ENCODE measurements at regions not wholly inside any gene's neighbourhood (a gene's known extent, or its start where the extent isn't known, plus 50 kb on each side); places are given as distances from the start of the nearest gene placed in this dataset.

GRCh38 chr3:87175732-87176131 lies 51.4 kb upstream of the CHMP2B start:
- DNase-seq (ENCODE audit: low spot score) = no peak

GRCh38 chr3:87173776-87174175 lies 53.3 kb upstream of the CHMP2B start:
- DNase-seq (ENCODE audit: low spot score) = no peak

- no peak for DNase-seq (ENCODE audit: low spot score)
Observed at GRCh38 chr3:87173071-87173470, 54.0 kb upstream of the CHMP2B start.

GRCh38 chr3:87167628-87168456 lies 59.3 kb upstream of the CHMP2B start:
- DNase-seq (ENCODE audit: low spot score) = no peak

GRCh38 chr3:87164245-87164644 lies 62.9 kb upstream of the CHMP2B start:
- DNase-seq (ENCODE audit: low spot score) = no peak

- DNase-seq (ENCODE audit: low spot score) = no peak
Observed at GRCh38 chr3:87161851-87162250, 65.3 kb upstream of the CHMP2B start.

GRCh38 chr3:87161417-87161816 lies 65.7 kb upstream of the CHMP2B start:
- no peak for DNase-seq (ENCODE audit: low spot score)

- no peak for DNase-seq (ENCODE audit: low spot score)
Observed at GRCh38 chr3:87161013-87161412, 66.1 kb upstream of the CHMP2B start.

- DNase-seq (ENCODE audit: low spot score) = no peak
Observed at GRCh38 chr3:87158823-87159222, 68.3 kb upstream of the CHMP2B start.

- no peak for DNase-seq (ENCODE audit: low spot score)
Observed at GRCh38 chr3:87148020-87148419, 79.1 kb upstream of the CHMP2B start.

GRCh38 chr3:87147562-87147961 lies 79.5 kb upstream of the CHMP2B start:
- no peak for DNase-seq (ENCODE audit: low spot score)

- DNase-seq (ENCODE audit: low spot score) = peak; percentile 1
Observed at GRCh38 chr3:87145553-87145952, 81.6 kb upstream of the CHMP2B start.

GRCh38 chr3:87136066-87136596 lies 91.0 kb upstream of the CHMP2B start:
- no peak for DNase-seq (ENCODE audit: low spot score)

GRCh38 chr3:87135412-87135811 lies 91.7 kb upstream of the CHMP2B start:
- DNase-seq (ENCODE audit: low spot score) = no peak

- no peak for DNase-seq (ENCODE audit: low spot score)
Observed at GRCh38 chr3:87132801-87133200, 94.3 kb upstream of the CHMP2B start.

- no peak for DNase-seq (ENCODE audit: low spot score)
Observed at GRCh38 chr3:87128006-87128405, 99.1 kb upstream of the CHMP2B start.

- DNase-seq (ENCODE audit: low spot score) = no peak
Observed at GRCh38 chr3:87127281-87127680, 99.8 kb upstream of the CHMP2B start.

- no peak for DNase-seq (ENCODE audit: low spot score)
Observed at GRCh38 chr3:87126321-87126720, 100.8 kb upstream of the CHMP2B start.

GRCh38 chr3:87125116-87125515 lies 102.0 kb upstream of the CHMP2B start:
- no peak for DNase-seq (ENCODE audit: low spot score)

- DNase-seq (ENCODE audit: low spot score) = no peak
Observed at GRCh38 chr3:87122766-87123165, 104.3 kb upstream of the CHMP2B start.

GRCh38 chr3:87121856-87122255 lies 105.3 kb upstream of the CHMP2B start:
- DNase-seq (ENCODE audit: low spot score) = no peak

- DNase-seq (ENCODE audit: low spot score) = no peak
Observed at GRCh38 chr3:87120881-87121280, 106.2 kb upstream of the CHMP2B start.

- no peak for DNase-seq (ENCODE audit: low spot score)
Observed at GRCh38 chr3:87120236-87120635, 106.9 kb upstream of the CHMP2B start.

- DNase-seq (ENCODE audit: low spot score) = no peak
Observed at GRCh38 chr3:87109465-87109864, 117.6 kb upstream of the CHMP2B start.
